OCI-LY3 (cell line): ENCODE measurements at regions not wholly inside any gene's neighbourhood (a gene's known extent, or its start where the extent isn't known, plus 50 kb on each side); places are given as distances from the start of the nearest gene placed in this dataset.

Source experiments
- H2AFZ ChIP-seq: fragments of 200-600, 300-600 bp; shearing (Covaris generic); 2 replicates; pipeline ENCODE4 v1.6.0; 2014; ENCODE audit warnings: antibody characterized with exemption, low read depth, low read length
- H3K27ac ChIP-seq: fragments of 200-600, 300-600 bp; sonication (generic); 2 replicates; pipeline ENCODE4 v1.5.1; 2014; ENCODE audit warnings: mild to moderate bottlenecking, low read length, moderate library complexity, mixed read lengths
- H3K27me3 ChIP-seq: fragments of 200-600, 300-600 bp; sonication (generic); 2 replicates; pipeline ENCODE4 v1.6.1; 2014; ENCODE audit warnings: low read depth, low read length, mixed read lengths
- H3K36me3 ChIP-seq: fragments of 200-600, 300-600 bp; sonication (generic); replicated peaks from 2 replicates; pipeline ENCODE3; 2014; ENCODE audit warnings: low read depth, low read length, mixed read lengths
- H3K4me1 ChIP-seq: fragments of 300-600, 200-600 bp; sonication (generic); 2 replicates; pipeline ENCODE4 v1.6.1; 2014; ENCODE audit warnings: low read length, mixed read lengths
- H3K4me2 ChIP-seq: fragments of 200-600, 300-600 bp; sonication (generic); 2 replicates; pipeline ENCODE4 v1.6.1; 2014; ENCODE audit warnings: low read length, mixed read lengths
- H3K4me3 ChIP-seq: fragments of 300-600, 200-600 bp; sonication (generic); 2 replicates; pipeline ENCODE4 v1.5.1; 2014; ENCODE audit warnings: antibody characterized with exemption, mild to moderate bottlenecking, low read length, moderate library complexity
- H3K79me2 ChIP-seq: fragments of 300-600, 200-600 bp; shearing (Covaris generic); 2 replicates; pipeline ENCODE4 v1.6.1; 2014; ENCODE audit warnings: mild to moderate bottlenecking, low read length, mixed read lengths
- H3K9ac ChIP-seq: fragments of 300-600, 200-600 bp; shearing (Covaris generic); 2 replicates; pipeline ENCODE4 v1.6.0; 2014; ENCODE audit warnings: mild to moderate bottlenecking, low read length, moderate library complexity
- H3K9me3 ChIP-seq: fragments of 200-600, 300-600 bp; shearing (Covaris generic); 2 replicates; pipeline ENCODE4 v1.6.1; 2014; ENCODE audit warnings: low read length, mixed read lengths; ENCODE audit not compliant: insufficient read depth
- H4K20me1 ChIP-seq: fragments of 200-600, 300-600 bp; sonication (generic); 2 replicates; pipeline ENCODE4 v1.6.1; 2016; ENCODE audit warnings: low read length, mixed read lengths; ENCODE audit not compliant: insufficient read depth
- CTCF ChIP-seq: fragments of 200-600, 300-600 bp; sonication (generic); IDR thresholded peaks from 2 replicates; pipeline ENCODE4 v1.5.1; 2014; ENCODE audit warnings: antibody characterized with exemption, low read length, low read depth
- EZH2phosphoT487 ChIP-seq: fragments of 200-600 bp; shearing (Covaris generic); IDR thresholded peaks from 2 replicates; pipeline ENCODE4 v1.6.1; 2018; ENCODE audit warnings: antibody characterized with exemption, mixed run types, low read depth

- Histone ChIP-seq H3K4me2 (no peak overlapping the region), H3K9ac (no peak overlapping the region), H3K27me3 (no peaks in the 10 kb centered on the region), H3K4me1 (peaks cover 7% of the 10 kb centered on the region), H3K79me2 (no peaks in the 10 kb centered on the region), H2AFZ (no peak overlapping the region), H3K36me3 (no peaks in the 10 kb centered on the region), H3K9me3 (no peaks in the 10 kb centered on the region), H4K20me1 (no peaks in the 10 kb centered on the region), H3K27ac (no peak overlapping the region), H3K4me3 (no peak overlapping the region)
- TF ChIP-seq EZH2phosphoT487 (no peak), CTCF (no peak)
Measured at GRCh38 chr1:87757676-87758075, 429.0 kb downstream of the LMO4 start.

- Histone ChIP-seq H3K36me3 (no peaks in the 10 kb centered on the region), H3K79me2 (no peaks in the 10 kb centered on the region), H3K4me3 (no peak overlapping the region), H2AFZ (no peak overlapping the region), H3K27me3 (no peaks in the 10 kb centered on the region), H3K4me2 (no peak overlapping the region), H3K9me3 (no peaks in the 10 kb centered on the region), H3K27ac (no peak overlapping the region), H3K9ac (no peak overlapping the region), H3K4me1 (peaks cover 7% of the 10 kb centered on the region), H4K20me1 (no peaks in the 10 kb centered on the region)
- TF ChIP-seq EZH2phosphoT487, result no peak
- TF ChIP-seq CTCF, result no peak
Measured at GRCh38 chr1:87759421-87760087, 430.9 kb downstream of the LMO4 start.

- Histone ChIP-seq H3K27ac (no peak overlapping the region), H3K4me3 (no peak overlapping the region), H3K27me3 (no peaks in the 10 kb centered on the region), H3K4me1 (peaks cover 7% of the 10 kb centered on the region), H3K9ac (no peak overlapping the region), H3K36me3 (no peaks in the 10 kb centered on the region), H3K79me2 (no peaks in the 10 kb centered on the region), H2AFZ (no peak overlapping the region), H4K20me1 (no peaks in the 10 kb centered on the region), H3K9me3 (no peaks in the 10 kb centered on the region), H3K4me2 (no peak overlapping the region)
- no peak for TF ChIP-seq EZH2phosphoT487
- no peak for TF ChIP-seq CTCF
Measured at GRCh38 chr1:87760155-87760554, 431.5 kb downstream of the LMO4 start.

GRCh38 chr1:87760654-87761053, 432.0 kb downstream of the LMO4 start:
- Histone ChIP-seq H3K9ac (no peak overlapping the region), H3K36me3 (no peaks in the 10 kb centered on the region), H4K20me1 (no peaks in the 10 kb centered on the region), H2AFZ (no peak overlapping the region), H3K9me3 (no peaks in the 10 kb centered on the region), H3K4me1 (peaks cover 7% of the 10 kb centered on the region), H3K79me2 (no peaks in the 10 kb centered on the region), H3K4me2 (no peak overlapping the region), H3K4me3 (no peak overlapping the region), H3K27ac (no peak overlapping the region), H3K27me3 (no peaks in the 10 kb centered on the region)
- no peak for TF ChIP-seq CTCF
- no peak for TF ChIP-seq EZH2phosphoT487
